GM19035 (cell line): ENCODE measurements at regions not wholly inside any gene's neighbourhood (a gene's known extent, or its start where the extent isn't known, plus 50 kb on each side); places are given as distances from the start of the nearest gene placed in this dataset.
"Not testable (repeated sequence)": the region's sequence is repeated elsewhere in the genome, so short reads cannot be mapped to it uniquely, and the experiment has no call there.

Source experiments
- ATAC-seq: cut with Tn5 transposase; IDR thresholded peaks from one replicate; pipeline ENCODE4 v1.9.1; 2021; ENCODE audit not compliant: unreplicated experiment

DNA sequence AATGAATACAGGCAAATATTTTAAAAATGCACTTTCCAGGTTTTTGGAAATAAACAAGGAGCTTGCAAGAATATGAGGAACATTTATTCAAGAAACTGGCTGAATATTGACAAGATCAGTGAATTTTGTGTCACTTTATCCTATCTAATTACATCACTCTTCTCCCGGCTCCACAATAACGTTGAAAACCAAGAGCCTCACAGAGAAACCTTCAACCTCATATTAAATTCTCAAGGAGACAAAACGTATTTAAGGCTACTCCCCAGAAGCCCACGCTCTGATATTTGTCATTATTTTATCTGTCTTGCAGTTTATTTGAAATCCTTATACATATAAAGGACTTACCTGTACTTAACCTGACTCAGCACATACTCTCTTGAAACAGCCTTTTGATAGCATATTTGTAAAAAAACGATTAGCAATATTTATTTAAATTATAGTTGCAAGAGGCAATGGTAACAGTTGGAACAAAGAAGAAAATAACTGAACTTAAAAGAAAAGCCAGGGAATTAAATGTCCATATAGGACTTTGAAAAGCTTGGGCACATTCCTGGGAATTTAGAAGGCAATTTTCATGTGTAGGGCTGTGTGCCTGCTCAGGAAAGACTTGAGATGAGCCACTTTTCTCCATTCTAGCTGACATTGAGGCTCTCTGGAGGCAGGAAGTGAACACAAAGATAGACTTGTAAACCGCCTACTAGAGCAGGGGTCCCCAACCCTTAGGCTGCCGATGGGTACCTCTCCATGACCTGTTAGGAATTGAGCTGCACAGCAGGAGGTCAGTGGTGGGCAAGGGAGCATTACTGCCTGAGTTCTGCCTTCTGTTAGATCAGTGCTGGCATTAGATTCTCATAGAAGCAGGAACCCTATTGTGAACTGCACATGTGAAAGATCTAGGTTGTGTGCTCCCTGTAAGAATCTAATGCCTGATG, 636.4 kb downstream of the SLC16A7 start:
- no peak for ATAC-seq

DNA sequence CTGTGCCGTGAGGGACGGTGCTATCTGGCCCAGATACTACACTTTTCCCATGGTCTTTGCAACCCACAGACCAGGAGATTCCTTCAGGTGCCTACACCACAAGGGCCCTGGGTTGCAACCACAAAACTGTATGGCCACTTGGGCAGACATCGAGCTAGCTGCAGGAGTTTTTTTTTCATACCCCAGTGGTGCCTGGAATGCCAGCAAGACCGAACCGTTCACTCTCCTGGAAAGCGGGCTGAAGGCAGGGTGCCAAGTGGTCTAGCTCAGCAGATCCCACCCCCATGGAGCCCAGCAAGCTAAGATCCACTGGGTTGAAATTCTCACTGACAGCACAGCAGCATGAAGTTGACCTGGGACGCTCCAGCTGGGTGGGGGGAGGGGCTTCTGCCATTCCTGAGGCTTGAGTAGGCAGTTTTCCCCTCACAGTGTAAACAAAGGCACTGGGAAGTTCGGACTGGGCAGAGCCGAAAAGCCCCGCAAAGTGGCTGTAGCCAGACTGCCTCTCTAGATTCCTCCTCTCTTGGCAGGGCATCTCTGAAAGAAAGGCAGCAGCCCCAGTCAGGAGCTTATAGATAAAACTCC, 638.9 kb downstream of the SLC16A7 start:
- not testable (repeated sequence) for ATAC-seq

DNA sequence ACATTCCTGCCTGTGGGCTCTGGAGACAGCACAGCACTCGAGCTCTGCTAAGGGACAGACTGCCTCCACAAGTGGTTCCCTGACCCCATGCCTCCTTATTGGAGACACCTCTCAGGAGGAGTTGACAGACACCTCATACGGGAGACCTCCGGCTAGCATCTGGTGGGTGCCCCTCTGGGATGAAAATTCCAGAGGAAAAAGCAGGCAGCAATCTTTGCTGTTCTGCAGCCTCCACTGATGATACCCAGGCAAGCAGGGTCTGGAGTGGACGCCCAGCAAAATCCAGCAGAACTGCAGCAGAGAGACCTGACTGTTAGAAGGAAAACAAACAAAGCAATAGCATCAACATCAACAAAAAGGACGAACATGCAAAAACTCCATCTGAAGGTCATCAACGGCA, 639.4 kb downstream of the SLC16A7 start:
- no peak for ATAC-seq

- not testable (repeated sequence) for ATAC-seq
These were observed 640.6 kb downstream of the SLC16A7 start for GRCh38 chr12:60236416-60236815.

GRCh38 chr12:60240891-60241290, 645.1 kb downstream of the SLC16A7 start:
- no peak for ATAC-seq

GRCh38 chr12:60251091-60251490, 655.3 kb downstream of the SLC16A7 start:
- no peak for ATAC-seq

GRCh38 chr12:60252359-60253096, 656.7 kb downstream of the SLC16A7 start:
- no peak for ATAC-seq

DNA sequence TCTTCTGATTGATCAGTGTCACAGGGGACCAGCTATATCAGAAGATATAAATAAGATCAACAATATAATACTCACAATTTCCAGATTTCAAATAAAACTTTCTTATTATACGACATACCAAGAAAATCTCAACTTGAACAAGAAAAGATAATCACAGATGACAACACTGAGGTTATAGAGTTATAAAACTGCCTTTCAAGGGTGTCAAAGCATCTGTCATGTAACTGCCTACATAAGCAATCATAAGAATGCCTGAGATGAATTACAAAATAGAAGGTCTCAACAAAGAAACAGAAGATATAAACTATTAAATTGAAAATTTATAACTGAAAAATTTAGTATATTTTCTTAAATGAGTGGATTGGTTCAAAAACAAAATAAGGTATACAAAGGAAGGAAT, 659.2 kb downstream of the SLC16A7 start:
- no peak for ATAC-seq

DNA sequence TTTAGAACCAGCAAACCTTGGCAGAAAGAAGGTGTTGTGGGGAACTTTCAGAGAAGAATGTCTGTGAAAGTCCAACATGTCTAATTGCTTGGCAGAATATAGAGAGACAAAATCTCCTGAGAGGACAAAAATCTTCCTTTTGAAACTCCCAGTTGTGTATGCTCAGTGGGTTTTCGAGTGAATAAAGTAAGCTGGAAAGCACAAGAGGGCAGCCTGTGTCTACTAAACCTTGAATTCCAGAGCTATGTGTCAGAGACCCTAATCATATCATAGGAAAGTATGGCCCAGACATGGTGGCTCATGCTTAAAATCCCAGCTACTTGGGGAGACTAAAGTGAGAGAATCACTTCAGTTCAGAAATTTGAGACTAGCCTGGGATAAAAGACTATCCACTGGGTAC, 661.2 kb downstream of the SLC16A7 start:
- no peak for ATAC-seq

DNA sequence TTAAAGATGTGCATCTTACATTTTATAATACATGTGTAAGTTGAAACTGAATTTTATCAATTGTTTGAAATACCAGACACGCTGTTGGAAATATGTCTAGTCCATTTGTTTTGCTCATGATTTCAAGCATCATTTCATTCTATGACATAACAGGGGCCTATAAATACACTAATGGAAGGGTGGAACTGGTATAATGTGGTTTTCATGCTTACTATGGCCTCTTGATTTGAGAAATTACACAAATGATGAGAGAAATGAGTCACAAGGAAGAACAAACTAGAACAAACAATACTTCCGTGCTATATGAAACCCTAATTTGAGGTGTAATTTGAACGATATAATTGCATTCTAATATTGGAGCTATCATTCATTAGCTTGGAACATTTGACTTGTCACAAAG, 663.4 kb downstream of the SLC16A7 start:
- no peak for ATAC-seq

DNA sequence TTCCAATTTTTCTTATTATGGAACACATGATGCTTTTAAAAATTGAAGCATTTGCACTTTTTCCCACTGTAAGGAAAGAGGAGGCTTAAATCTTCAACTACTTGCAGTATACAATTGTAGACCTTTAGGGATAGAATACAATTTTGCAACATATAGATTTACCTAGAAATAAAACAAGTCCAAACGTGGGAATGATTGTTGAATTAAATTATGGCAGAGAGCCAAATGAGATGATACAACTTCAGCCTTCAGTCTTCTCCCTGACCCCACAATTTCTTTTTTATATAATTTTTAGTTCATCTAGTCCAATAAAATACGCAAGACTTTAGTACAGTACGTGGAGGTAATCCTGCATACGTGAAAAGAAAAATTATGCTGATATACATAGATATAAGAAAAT, 666.5 kb downstream of the SLC16A7 start:
- ATAC-seq, result no peak

GRCh38 chr12:60263161-60263560, 667.3 kb downstream of the SLC16A7 start:
- no peak for ATAC-seq

DNA sequence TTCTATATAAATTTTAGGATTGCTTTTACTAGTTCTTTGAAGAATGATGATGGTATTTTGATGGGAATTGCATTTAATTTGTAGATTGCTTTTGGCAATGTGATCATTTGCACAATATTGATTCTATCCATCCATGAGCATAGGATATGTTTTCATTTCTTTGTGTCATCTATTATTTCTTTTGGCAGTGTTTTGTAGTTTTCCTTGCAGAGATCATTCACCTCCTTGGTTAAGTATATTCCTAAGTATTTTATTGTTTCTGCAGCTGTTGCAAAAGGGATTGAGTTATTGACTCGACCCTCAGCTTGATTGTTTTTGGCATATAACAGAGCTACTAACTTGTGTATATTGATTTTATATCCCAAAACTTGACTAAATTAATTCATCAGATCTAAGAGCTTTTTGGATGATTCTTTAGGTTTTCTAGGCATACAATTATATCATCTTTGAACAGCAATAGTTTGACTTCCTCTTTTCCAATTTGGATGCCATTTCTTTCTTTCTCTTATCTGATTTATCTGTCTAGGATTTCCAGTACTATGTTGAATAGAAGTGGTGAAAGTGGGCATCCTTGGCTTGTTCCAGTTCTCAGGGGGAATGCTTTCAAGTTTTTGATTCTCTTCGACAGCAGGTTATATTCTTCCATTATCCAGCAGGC, 668.1 kb downstream of the SLC16A7 start:
- ATAC-seq, result no peak

DNA sequence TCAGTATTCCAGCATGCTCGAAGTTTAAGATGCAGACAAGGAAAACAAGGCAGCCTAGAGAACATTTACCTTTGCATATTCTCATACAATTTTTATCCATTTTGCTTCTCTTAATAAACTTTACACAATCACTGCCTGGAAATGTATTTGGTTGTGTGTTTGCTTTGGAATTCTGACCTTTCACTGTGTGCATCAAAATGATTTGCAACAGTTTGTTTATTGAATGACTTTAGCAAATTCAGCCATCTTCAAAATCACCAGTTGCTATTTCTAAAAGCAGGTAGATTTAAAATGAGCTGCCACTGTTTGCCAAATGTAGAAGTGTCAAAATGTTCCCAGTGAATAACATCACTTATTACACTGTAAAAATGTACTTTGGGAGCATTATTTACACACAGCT, 669.9 kb downstream of the SLC16A7 start:
- no peak for ATAC-seq

DNA sequence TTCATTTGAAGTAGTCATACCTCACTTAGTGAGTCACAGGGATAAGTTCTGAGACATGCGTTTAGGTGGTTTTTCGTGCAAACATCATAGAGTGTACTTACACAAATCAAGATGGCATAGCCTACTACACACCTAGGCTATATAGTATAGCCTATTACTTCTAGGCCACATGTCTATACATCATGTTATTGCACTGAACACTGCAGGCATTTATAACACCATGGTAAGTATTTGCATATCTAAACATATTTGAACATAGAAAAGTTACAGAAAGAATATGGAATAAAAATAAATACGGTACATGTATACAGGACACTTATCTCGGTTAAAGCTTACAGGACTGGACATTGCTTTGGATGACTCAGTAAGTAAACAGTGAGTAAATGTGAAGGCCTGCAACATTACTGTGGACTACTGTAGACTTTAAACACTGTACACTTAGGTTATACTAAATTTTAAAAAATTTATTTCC, 670.6 kb downstream of the SLC16A7 start:
- ATAC-seq, result no peak

DNA sequence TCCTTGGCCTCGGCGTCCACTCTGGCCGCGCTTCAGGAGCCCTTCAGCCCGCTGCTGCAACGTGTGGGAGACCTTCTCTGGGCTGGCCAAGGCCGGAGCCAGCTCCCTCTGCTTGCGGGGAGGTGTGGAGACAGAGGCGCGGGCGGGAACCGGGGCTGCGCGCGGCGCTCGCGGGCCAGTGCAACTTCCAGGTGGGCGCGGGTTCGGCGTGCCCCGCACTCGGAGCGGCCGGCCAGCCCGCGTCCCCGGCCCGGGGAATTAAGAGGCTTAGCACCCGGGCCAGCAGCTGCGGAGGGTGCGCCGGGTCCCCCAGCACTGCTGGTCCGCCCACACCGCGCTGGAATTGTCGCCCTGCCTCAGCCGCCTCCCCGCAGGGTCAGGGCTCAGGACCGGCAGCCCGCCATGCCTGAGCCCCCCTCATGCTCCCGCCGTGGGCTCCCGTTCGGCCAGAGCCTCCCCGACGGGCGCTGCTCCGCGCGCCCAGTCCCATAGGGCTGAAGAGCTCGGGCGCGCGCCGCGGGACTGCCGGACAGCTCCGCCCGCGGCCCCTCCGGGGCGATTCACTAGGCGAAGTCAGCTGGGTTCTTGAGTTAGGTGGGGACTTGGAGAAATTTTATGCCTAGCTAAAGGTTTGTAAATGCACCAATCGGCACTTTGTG, 673.9 kb downstream of the SLC16A7 start:
- no peak for ATAC-seq

DNA sequence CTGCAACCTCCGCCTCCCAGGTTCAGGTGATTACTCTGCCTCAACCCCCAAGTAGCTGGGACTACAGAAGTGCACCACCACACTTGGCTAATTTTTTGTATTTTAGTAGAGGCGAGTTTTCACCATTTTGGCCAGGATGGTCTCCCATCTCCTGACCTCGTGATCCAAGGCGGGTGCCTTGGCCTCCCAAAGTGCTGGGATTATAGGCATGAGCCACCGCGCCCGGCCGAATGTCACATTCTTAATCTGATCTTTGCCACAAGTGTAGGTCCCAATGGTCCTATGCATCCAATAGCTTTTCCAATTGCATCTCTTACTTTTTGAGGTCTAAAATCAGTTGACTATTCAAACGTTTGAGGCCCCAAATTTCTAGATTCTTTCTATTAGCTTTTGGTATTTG, 676.0 kb downstream of the SLC16A7 start:
- ATAC-seq, result no peak

- no peak for ATAC-seq
These were observed 682.4 kb downstream of the SLC16A7 start for GRCh38 chr12:60278209-60278608.

- no peak for ATAC-seq
These were observed 683.4 kb downstream of the SLC16A7 start for GRCh38 chr12:60279221-60279620.

DNA sequence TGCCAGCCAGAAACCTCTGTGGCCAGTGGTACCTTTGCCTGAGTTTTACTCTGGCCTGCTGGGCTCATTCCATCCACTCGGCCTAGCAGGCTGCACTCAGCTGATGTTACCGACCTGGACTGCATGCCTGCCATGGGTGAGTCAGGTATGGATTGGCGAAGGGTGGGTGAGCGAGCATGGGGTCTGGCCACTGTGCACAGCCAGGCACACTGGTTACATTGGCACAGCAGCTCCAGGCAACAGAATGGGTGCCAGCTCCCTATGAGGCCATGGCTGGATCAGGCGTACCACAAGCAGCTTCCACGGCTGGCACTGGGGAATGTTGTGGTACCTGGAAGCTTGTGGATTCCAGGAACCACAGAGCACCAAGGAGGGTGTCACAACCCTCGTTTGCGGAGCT, 685.7 kb downstream of the SLC16A7 start:
- ATAC-seq, result no peak

DNA sequence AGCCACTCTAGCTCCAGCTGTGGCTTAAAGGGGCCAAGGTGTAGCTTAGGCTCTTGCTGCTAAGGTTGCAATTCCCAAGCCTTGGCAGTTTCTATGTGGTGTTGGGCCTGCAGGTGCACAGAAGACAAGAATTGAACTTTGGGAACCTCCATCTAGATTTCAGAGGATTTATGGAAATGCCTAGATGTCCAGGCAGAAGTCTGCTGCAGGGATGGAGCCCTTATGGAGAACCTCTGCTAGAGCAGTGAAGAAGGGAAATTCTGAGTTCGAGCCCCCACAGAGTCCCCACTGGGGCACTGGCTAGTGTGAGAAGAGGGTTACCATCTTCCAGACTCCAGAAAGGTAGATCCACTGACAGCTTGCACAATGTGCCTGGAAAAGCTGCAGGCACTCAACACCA, 694.7 kb downstream of the SLC16A7 start:
- ATAC-seq, result no peak
